Neuronal stem cell (in vitro differentiated cells): ENCODE measurements at regions not wholly inside any gene's neighbourhood (a gene's known extent, or its start where the extent isn't known, plus 50 kb on each side); places are given as distances from the start of the nearest gene placed in this dataset.

Source experiments
- DNase-seq: peaks from one replicate; pipeline ENCODE4 v3.0.0-alpha.2; 2013; ENCODE audit warnings: low spot score
- H2AFZ ChIP-seq: one replicate; pipeline ENCODE4 v1.6.1; 2013; ENCODE audit warnings: mild to moderate bottlenecking, low read length, inconsistent platforms
- H2AK5ac ChIP-seq: 2 replicates; pipeline ENCODE4 v1.6.1; 2013; ENCODE audit warnings: low read depth, mild to moderate bottlenecking, inconsistent platforms, low read length, moderate library complexity, mixed read lengths
- H2BK120ac ChIP-seq: 2 replicates; pipeline ENCODE4 v1.6.1; 2013; ENCODE audit warnings: low read depth, mild to moderate bottlenecking, inconsistent platforms, low read length, moderate library complexity, mixed read lengths
- H2BK12ac ChIP-seq: one replicate; pipeline ENCODE4 v1.6.1; 2013; ENCODE audit warnings: low read length, inconsistent platforms
- H2BK15ac ChIP-seq: 2 replicates; pipeline ENCODE4 v1.6.1; 2013; ENCODE audit warnings: mild to moderate bottlenecking, low read length, inconsistent platforms, mixed read lengths
- H2BK5ac ChIP-seq: one replicate; pipeline ENCODE4 v1.6.1; 2013; ENCODE audit warnings: inconsistent platforms, mild to moderate bottlenecking, low read length, moderate library complexity
- H3K14ac ChIP-seq: one replicate; pipeline ENCODE4 v1.6.1; 2013; ENCODE audit warnings: low read length, inconsistent platforms
- H3K18ac ChIP-seq: 2 replicates; pipeline ENCODE4 v1.6.1; 2013; ENCODE audit warnings: low read length, inconsistent platforms
- H3K23ac ChIP-seq: 2 replicates; pipeline ENCODE4 v1.6.1; 2013; ENCODE audit warnings: low read depth, mild to moderate bottlenecking, mixed read lengths, low read length, inconsistent platforms; ENCODE audit not compliant: poor library complexity
- H3K27ac ChIP-seq: replicated peaks from 3 replicates; pipeline ENCODE4 v1.5.1; 2013; ENCODE audit warnings: low read length, inconsistent platforms
- H3K27me3 ChIP-seq, 3 experiments: 2 replicates each; pipeline ENCODE4 v1.6.1; 2013; ENCODE audit warnings: low read length in 3 of 3, mild to moderate bottlenecking in 2 of 3, inconsistent platforms in 1 of 3, low read depth in 1 of 3, mixed read lengths in 1 of 3, moderate library complexity in 1 of 3; ENCODE audit not compliant: control insufficient read depth in 3 of 3, insufficient read depth in 3 of 3
- H3K36me3 ChIP-seq, 2 donors: replicated peaks in 1 of 2; 2 replicates each; pipeline ENCODE4 v1.6.1; 2013; ENCODE audit warnings: low read length in 2 of 2; ENCODE audit not compliant: control insufficient read depth in 2 of 2, insufficient read depth in 2 of 2
- H3K4ac ChIP-seq: 2 replicates; pipeline ENCODE4 v1.6.1; 2013; ENCODE audit warnings: inconsistent platforms, mild to moderate bottlenecking, low read length, moderate library complexity
- H3K4me1 ChIP-seq, 2 donors: 1 replicate in 1 of 2; 2 replicates in 1 of 2; pipeline ENCODE4 v1.6.1; 2013; ENCODE audit warnings: low read length in 2 of 2, low read depth in 1 of 2; ENCODE audit not compliant: control insufficient read depth in 2 of 2, insufficient read depth in 1 of 2
- H3K4me2 ChIP-seq: one replicate; pipeline ENCODE4 v1.6.1; 2013; ENCODE audit warnings: mild to moderate bottlenecking, low read length, inconsistent platforms; ENCODE audit not compliant: insufficient read depth, poor library complexity, severe bottlenecking
- H3K4me3 ChIP-seq, 2 donors: 2 replicates each; pipeline ENCODE4 v1.5.1; 2013; ENCODE audit warnings: low read length in 2 of 2, mild to moderate bottlenecking in 2 of 2, inconsistent platforms in 1 of 2, moderate library complexity in 1 of 2
- H3K79me1 ChIP-seq: one replicate; pipeline ENCODE4 v1.6.1; 2013; ENCODE audit warnings: low read depth, mild to moderate bottlenecking, inconsistent platforms, low read length, moderate library complexity
- H3K9ac ChIP-seq: one replicate; pipeline ENCODE4 v1.6.1; 2013; ENCODE audit warnings: mild to moderate bottlenecking, low read depth, low read length, inconsistent platforms; ENCODE audit not compliant: poor library complexity
- H3K9me3 ChIP-seq, 2 donors: replicated peaks in 1 of 2; 2 replicates each; pipeline versions ENCODE3 to v1.6.1; 2013; ENCODE audit warnings: low read length in 2 of 2, mild to moderate bottlenecking in 2 of 2, inconsistent platforms in 1 of 2, low read depth in 1 of 2, mixed read lengths in 1 of 2, moderate library complexity in 1 of 2; ENCODE audit not compliant: control insufficient read depth in 2 of 2, insufficient read depth in 1 of 2
- H4K8ac ChIP-seq: one replicate; pipeline ENCODE4 v1.6.1; 2013; ENCODE audit warnings: low read depth, mild to moderate bottlenecking, inconsistent platforms, low read length, moderate library complexity
- H4K91ac ChIP-seq: one replicate; pipeline ENCODE4 v1.6.1; 2013; ENCODE audit warnings: low read length, low read depth, mild to moderate bottlenecking, inconsistent platforms; ENCODE audit not compliant: poor library complexity
- WGBS, 2 donors: extraction: QIAGEN DNeasy Blood & Tissue Kit; methylation state at CpG; one replicate each; pipeline ENCODE4 v1.1.7; 2013; ENCODE audit warnings: missing lambda C conversion rate in 2 of 2, mixed read lengths in 1 of 2; ENCODE audit not compliant: insufficient read length in 2 of 2, insufficient replicate concordance in 1 of 2; ENCODE audit errors: extremely low coverage in 2 of 2; 5-methylcytosine and 5-hydroxymethylcytosine counted together

GRCh38 chr12:131619736-131620506, 91.0 kb upstream of the SFSWAP start:
- H3K79me1 ChIP-seq = no peaks in the 10 kb centered on the region
- peaks cover 0 to 2% of the 10 kb centered on the region in 2 donors for H3K9me3 ChIP-seq
- no peak overlapping the region for H2BK12ac ChIP-seq
- peak overlapping the region; percentile 77 for H3K18ac ChIP-seq
- peak overlapping the region; percentile 4 for H3K23ac ChIP-seq
- H2AFZ ChIP-seq = no peak overlapping the region
- peak overlapping the region; percentile 18 for H2BK15ac ChIP-seq
- no CpG with 5 or more reads among the region's 21 CpGs for WGBS, 2 donors
- peak overlapping the region; percentile 64 for H3K14ac ChIP-seq
- no peak overlapping the region for H3K4ac ChIP-seq
- no peak overlapping the region for H4K91ac ChIP-seq
- no peak overlapping the region for H2BK5ac ChIP-seq
- H3K27me3 ChIP-seq = no peaks in the 10 kb centered on the region
- H2AK5ac ChIP-seq = no peak overlapping the region
- no peak for DNase-seq
- no peak overlapping the region for H4K8ac ChIP-seq
- H3K4me2 ChIP-seq = no peak overlapping the region
- peaks cover 0 to 2% of the 10 kb centered on the region in 2 donors for H3K36me3 ChIP-seq
- H3K4me1 ChIP-seq = peaks cover 17 to 36% of the 10 kb centered on the region in 2 donors
- no peak overlapping the region for H3K27ac ChIP-seq
- no peak overlapping the region for H3K9ac ChIP-seq
- no peak overlapping the region for H3K4me3 ChIP-seq
- H2BK120ac ChIP-seq = no peak overlapping the region

GRCh38 chr12:131620520-131620919, 90.4 kb upstream of the SFSWAP start:
- Histone ChIP-seq H2AFZ (no peak overlapping the region), H3K23ac (no peak overlapping the region), H2BK120ac (no peak overlapping the region), H3K18ac (peak overlapping the region; percentile 72), H3K9me3 (peaks cover 0 to 2% of the 10 kb centered on the region in 2 donors), H3K4ac (no peak overlapping the region), H3K9ac (no peak overlapping the region), H2BK12ac (no peak overlapping the region), H3K4me1 (peaks cover 19 to 32% of the 10 kb centered on the region in 2 donors), H2AK5ac (peak overlapping the region; percentile 68), H2BK5ac (peak overlapping the region; percentile 16), H2BK15ac (no peak overlapping the region), H3K27me3 (no peaks in the 10 kb centered on the region), H3K14ac (no peak overlapping the region), H4K8ac (no peak overlapping the region), H3K4me3 (no peak overlapping the region), H3K27ac (no peak overlapping the region), H4K91ac (no peak overlapping the region), H3K4me2 (no peak overlapping the region), H3K36me3 (peaks cover 0 to 2% of the 10 kb centered on the region in 2 donors), H3K79me1 (no peaks in the 10 kb centered on the region)
- DNase-seq = no peak
- WGBS, 2 donors = no CpG with 5 or more reads among the region's 6 CpGs

GRCh38 chr12:131620946-131621681, 89.8 kb upstream of the SFSWAP start:
- H2AFZ ChIP-seq = peak overlapping the region; percentile 78
- peak overlapping the region; percentile 25 for H2BK15ac ChIP-seq
- peak overlapping the region in 1 of 2 donors; percentile 60 for H3K4me3 ChIP-seq
- peak overlapping the region; percentile 89 for H3K9ac ChIP-seq
- peak overlapping the region; percentile 69 for H4K91ac ChIP-seq
- H3K9me3 ChIP-seq = peaks cover 0 to 2% of the 10 kb centered on the region in 2 donors
- H3K23ac ChIP-seq = peak overlapping the region; percentile 83
- no peak for DNase-seq
- H3K4me2 ChIP-seq = no peak overlapping the region
- WGBS, 2 donors = no CpG with 5 or more reads among the region's 27 CpGs
- H2BK120ac ChIP-seq = peak overlapping the region; percentile 11
- H2AK5ac ChIP-seq = peak overlapping the region; percentile 95
- H3K36me3 ChIP-seq = peaks cover 0 to 2% of the 10 kb centered on the region in 2 donors
- no peaks in the 10 kb centered on the region for H3K27me3 ChIP-seq
- H2BK12ac ChIP-seq = peak overlapping the region; percentile 94
- peak overlapping the region; percentile 93 for H3K18ac ChIP-seq
- peak overlapping the region; percentile 56 for H3K4ac ChIP-seq
- H3K14ac ChIP-seq = peak overlapping the region; percentile 98
- H3K4me1 ChIP-seq = peaks cover 19 to 32% of the 10 kb centered on the region in 2 donors
- H3K79me1 ChIP-seq = no peaks in the 10 kb centered on the region
- H4K8ac ChIP-seq = peak overlapping the region; percentile 68
- peak overlapping the region; percentile 20 for H3K27ac ChIP-seq
- peak overlapping the region; percentile 16 for H2BK5ac ChIP-seq
